H54 (cell line): ENCODE measurements at regions not wholly inside any gene's neighbourhood (a gene's known extent, or its start where the extent isn't known, plus 50 kb on each side); places are given as distances from the start of the nearest gene placed in this dataset.

Source experiments
- DNase-seq: peaks from one replicate; pipeline ENCODE4 v3.0.0; 2011; ENCODE audit warnings: low spot score, mixed read lengths; ENCODE audit not compliant: insufficient read length
- FAIRE-seq: peaks from 3 replicates; lab custom pipeline; 2011; peaks lifted over from hg19 to GRCh38; lab: Jason Lieb, UNC
- POLR2A ChIP-seq: IDR thresholded peaks from 2 replicates; pipeline ENCODE4 v1.6.1; 2011; ENCODE audit warnings: low read depth, mild to moderate bottlenecking, low read length

DNA sequence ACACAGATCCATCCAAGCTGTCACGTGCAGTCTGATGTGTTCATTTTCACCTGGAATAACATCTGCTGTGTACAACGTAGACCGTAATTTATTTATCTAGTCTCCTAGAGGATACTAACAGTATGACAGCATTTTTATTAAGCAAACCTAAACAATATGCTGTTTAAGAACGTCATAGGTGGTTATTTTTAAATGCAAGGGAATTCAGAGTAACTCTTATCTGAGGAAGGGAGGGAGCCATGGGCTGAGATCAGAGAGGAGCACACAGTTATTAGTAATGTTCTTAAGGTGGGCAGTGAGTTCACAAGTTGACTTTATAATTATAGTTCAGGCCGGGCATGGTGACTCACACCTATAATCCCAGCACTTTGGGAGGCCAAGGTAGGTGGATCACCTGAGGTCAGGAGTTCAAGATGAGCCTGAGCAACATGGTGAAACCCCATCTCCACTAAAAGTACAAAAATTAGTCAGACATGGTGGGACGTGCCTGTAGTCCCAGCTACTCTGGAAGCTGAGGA is 193.6 kb downstream of the UACA start:
- DNase-seq (no peak), FAIRE-seq (no peak)
- no peak for TF ChIP-seq POLR2A

DNA sequence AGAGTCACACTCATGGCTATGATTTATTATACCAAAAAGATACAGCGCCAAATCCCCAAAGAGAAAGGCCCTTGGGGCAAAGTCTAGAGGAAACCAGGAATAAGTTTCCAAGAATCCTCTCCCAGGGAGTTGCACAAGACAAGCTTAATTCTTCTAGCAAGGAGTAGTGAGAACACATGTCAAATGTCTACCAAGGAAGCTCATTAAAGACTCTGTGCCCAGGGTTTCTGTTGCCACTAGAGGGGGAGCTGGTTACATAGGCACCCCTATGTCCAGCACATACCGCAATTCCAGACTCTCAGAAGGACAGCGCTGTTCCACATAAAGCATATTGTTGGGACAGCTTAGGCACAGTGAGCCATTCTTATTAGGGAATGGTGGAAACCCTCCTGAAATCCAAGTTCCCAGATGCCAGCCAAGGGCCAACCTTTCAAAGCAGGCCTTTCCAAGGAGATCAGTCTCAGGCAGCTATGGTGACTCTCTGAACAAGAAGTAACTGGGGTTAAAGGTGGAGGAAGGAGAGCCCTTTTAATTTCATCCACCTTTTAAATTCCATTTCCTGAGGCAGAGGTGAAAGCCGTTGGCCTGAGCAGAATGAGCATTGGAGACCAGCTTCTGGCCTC is 194.2 kb downstream of the UACA start:
- FAIRE-seq (no peak), DNase-seq (no peak)
- TF ChIP-seq POLR2A, result no peak

DNA sequence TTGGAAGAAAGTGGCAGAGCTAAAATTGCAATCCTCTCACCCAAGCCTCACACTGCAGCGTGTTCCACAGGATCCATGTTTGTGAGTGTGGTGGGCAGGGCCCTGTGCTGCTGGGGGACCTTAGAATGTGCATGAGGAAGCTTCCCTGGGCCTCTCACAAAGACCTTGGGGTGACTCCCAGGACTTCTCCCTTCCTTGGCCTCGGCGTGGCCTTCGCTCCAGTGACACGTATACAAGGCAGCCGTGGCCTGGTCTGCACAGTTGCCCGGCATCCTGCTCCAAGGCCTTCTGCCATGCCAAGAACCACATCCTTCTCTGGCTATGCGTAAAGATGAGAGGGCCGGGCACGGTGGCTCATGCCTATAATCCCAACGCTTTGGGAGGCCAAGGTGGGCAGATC is 196.4 kb downstream of the UACA start:
- DNase-seq, result no peak
- no peak for FAIRE-seq
- TF ChIP-seq POLR2A, result no peak

DNA sequence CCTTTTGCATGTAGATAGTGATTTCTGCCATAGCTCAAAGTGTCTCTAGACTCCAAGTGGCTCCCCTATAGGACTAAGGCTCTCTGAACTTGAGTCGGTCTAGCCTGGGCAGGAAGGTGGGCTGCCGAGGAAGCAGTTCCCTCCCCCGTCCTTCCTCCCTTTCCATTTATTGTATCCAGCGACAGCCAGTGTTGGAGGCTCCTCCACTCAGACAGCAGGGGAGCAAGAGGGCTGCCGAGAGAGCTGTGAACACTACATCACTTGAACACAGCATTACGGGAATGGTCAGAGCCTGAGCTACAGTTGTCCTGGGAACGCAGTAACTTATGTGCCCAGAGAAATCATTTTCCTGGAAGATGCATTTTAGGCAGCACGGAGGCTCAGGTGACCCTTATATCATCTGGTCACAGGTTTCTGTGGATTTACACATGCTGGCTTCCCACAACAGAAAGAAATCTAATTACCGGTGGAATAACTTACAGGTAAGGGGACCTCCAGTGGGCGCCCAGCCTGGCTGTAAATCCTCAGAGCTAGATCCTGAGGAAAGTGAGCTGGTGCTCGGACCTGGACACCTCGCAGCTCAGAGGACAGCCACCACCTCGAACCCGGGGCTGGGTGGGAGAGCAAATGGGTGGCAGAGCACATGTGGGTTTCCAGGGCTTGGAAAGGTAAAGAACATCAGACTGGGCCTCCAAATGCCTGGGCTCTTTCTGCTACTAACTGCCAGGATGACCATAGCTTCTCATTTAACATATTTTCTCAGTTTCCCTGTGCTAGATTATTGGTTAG is 197.1 kb downstream of the UACA start:
- no peak for TF ChIP-seq POLR2A
- FAIRE-seq, result no peak
- DNase-seq, result no peak

DNA sequence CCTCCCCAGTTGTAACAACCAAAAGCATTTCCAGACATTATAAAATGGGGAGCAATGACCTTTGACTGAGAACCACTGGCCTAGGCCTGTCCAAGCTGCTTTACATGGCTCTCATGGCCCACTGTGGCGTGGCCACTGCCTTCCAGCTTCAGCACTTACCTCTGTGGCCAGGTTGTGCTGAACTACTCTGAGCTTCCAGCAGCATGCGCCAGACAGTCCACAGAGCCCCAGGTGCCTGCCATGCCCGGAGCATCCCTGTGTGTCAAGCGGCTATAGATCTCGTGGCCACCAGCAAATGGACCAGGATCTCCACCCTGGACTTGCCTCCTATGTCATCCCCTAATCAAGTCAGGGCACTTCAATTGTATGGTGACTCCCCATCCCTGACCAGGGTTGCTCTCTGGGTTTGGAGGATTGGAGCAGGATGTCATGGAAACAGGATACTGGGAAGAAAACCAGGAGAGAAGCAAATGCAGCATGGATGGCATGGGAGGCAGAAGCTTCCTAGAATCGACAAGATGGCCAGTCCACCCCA is 199.7 kb downstream of the UACA start:
- TF ChIP-seq POLR2A, result no peak
- FAIRE-seq (no peak), DNase-seq (no peak)

DNA sequence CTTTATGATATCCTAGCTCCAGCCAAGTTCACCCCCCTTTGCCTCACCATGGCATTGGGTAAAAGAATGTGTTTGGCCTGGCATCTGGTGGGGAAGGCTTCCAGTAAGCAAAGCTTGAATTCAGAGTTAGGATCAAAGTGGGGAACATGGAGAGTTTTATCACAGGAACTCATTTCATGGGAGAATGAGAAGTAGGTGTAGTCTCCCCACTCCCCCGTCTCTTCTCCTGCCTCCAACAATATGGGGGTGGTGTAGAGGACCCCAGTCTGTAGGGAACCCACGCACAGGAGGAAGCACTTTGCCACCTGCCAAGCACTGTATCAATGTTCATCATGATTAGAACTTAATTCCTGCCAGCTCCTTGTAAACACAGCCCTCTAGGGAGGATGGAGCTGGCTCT is 200.5 kb downstream of the UACA start:
- FAIRE-seq (no peak), DNase-seq (no peak)
- TF ChIP-seq POLR2A, result no peak

DNA sequence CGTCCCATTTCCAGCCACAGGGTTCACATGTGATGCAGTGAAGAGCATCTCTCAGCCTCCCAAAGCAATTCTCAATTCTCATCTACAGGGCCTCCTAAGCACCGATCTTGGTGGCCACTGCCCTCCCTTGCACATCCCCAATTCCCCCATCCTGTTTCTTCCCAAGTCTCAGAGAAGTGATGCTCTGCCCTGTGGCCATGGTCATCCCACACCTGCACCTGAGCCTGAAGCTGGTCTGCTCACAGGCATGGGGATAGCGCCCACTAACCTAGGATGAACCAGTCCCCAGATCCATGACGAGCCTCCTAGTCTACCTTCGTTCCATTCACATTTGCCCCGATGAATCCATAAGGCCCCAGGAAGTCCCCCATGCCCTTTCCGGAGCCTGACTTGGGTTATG is 201.5 kb downstream of the UACA start:
- no peak for DNase-seq
- no peak for TF ChIP-seq POLR2A
- no peak for FAIRE-seq

DNA sequence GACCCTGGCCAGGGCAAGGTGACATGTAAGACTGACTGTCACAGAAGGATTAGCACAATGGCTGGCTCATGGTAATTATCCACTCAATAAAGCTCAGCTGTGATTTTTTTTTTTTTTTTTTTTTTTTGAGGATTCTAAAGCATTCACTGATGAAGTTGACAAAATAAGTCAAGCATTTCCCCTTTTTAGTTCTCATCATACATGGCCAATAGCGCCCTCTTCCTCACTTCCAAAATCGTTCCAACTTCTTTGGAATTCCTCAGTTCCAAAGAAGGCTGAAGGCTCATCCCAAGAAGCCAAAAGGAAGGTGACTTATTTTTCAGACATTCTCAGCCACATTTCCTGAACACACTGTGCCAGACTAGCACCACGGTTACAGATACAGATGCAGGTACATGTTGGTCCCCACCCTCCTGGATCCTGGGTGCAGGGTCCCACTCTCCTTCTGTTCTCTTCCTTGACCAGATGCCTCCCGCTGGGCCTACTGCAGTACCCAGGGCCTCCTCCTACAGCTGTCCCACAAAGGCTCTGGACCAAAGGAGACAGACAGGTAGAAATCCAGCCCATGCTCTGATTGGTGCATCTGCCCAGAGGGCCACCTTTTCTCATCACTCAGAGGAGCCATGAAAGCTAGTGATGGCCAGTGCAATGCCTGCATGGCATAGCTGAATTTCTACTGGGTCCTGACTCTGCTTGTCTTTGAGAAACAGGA is 202.6 kb downstream of the UACA start:
- no peak for FAIRE-seq
- no peak for TF ChIP-seq POLR2A
- DNase-seq, result no peak

DNA sequence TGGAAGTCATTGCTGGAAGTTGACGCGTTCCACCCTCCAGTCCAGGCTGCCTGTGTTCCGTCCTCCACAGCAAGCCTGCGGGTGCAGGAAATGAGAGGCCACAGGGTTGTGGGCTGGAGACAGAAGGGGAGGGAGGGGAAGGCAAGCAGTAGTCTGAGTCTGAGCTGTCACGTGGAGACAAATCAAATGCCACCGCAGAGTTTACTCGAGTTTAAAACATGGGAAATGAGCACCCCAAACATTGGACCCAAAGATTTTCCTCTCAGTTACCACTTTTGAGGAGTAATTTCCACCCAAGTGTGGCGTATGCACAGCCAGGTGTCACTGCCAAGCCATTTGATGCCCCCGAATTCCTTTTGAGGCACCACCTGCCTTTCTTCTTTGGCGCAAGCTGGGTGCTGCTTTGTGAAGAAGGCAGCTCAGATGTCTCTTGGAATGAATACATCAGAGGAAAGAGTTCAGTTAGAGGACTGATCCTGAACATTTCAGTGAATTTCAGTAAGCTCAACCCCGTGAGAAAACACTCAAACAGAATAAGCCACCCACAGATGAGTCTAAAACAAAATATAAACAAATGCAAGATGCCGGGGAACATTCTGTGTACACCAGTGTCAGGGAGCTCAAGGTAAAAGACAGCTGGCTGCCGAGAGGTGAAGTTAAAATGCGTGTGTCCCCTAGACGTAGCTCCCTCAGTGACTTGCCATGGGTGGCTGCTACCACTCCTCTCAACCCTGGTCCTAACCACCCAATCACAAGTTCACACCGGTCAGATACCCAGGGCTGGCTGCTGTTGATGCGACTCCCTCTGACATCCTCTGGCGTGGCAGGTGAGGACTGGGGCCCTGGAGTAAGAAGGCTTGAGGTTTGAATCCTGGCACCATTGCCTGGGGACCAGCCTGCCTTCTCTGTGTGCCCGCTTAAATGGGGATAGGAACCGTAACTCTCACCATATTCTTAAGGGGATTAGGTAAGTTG is 203.8 kb downstream of the UACA start:
- DNase-seq, result no peak
- FAIRE-seq, result no peak
- no peak for TF ChIP-seq POLR2A

DNA sequence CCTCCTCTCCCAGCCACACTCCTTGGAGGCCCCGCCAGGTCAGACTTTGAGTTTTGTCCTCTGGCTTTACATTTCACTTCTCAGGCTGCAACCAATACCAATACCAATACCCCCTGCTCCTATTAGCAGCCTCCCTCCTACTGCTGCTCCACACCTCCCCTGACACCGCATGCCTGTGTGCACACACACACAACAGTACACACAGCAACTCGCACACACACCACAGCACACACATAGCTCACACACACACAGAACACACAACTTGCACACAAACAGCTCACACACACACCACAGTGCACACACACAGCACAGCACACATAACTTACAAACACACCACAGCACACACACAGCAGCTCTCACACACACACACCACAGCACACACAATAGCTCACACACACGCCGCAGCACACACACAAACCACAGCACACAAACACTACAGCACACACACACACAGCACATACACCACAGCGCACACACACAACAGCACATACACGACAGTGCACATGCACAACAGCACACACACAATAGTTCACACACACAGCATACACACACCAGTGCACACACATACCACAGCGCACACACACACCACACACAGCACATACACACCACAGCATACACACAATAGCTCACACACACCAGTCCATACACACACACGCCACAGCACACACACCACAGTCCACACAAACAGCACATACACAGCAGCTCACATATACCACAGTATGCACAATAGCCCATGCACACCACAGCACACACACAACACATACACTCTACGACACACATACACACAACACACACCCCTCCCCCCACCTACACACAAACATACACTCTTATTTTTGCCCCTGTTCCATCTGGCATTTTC is 204.7 kb downstream of the UACA start:
- no peak for TF ChIP-seq POLR2A
- no peak for DNase-seq
- FAIRE-seq, result no peak

DNA sequence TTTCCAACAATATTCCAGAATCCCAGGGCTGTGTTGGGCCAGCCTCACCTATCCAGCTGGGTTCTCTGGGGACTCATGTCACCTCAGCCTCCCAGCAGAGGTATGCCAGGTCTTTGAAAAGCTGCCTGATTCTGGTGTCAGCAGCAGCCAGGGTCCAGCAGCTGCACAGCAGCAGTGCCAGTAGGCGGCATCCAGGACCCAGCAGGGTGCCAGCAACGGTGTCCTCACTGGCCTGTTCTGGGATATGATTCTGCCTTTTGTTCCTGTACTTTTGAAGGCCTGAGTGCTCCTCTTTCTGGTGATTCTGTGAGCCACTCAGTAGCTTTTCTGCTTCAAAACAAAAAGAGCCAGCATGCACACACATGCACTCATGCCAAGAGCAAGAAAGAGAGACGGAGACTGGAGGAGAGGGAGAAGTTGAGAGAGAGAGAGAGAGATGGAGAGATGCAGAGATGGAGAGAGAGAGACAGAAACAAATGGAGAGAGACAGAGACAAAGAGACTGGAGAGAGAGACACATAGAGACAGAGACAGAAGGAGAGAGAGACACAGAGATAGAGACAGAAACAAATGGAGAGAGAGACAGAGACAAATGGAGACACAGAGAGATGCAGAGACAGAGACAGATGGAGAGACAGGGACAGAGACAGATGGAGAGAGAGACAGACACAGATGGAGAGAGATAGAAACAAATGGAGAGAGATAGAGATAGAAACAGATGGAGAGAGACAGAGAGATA is 205.7 kb downstream of the UACA start:
- no peak for TF ChIP-seq POLR2A
- FAIRE-seq (no peak), DNase-seq (no peak)

DNA sequence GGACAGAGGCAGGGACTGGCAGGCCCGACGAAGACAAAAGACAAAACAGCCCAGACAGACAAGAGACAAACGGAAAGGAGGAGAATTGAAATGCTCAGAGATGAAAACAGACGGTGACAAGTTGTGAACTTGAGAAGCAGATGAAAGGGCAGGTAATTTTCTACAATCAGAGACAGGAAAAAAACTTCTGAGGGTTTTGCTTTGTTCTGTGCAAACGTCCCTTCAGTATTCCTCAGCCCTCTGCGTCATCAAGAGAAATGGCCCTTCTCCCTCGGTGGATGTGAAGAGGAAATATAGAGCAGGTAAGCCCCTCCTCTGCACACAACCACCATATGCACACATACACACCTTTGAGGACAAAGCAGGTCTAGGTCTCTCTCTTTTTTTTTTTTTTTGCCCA is 206.6 kb downstream of the UACA start:
- no peak for TF ChIP-seq POLR2A
- no peak for FAIRE-seq
- DNase-seq, result no peak
